Natural killer cell (primary cell): ENCODE measurements at regions not wholly inside any gene's neighbourhood (a gene's known extent, or its start where the extent isn't known, plus 50 kb on each side); places are given as distances from the start of the nearest gene placed in this dataset.

ENCODE experiments used
- ATAC-seq, 3 donors: fragments of 150-1000 bp in 2 of 3; fragments of 200-7000 bp in 1 of 3; cut with Tn5 transposase; 1 replicate in 1 of 3; 2 replicates in 2 of 3; pipeline ENCODE4 v1.10.0; 2021; ENCODE audit warnings: mild to moderate bottlenecking in 2 of 3, moderate library complexity in 2 of 3
- DNase-seq, 2 donors: peaks; one replicate each; pipeline versions ENCODE4 v3.0.0 to v3.0.0-alpha.2; 2013 to 2021; ENCODE audit warnings: mixed read lengths in 1 of 2
- H3K27ac ChIP-seq: one replicate; pipeline ENCODE4 v1.5.1; 2013; ENCODE audit warnings: mild to moderate bottlenecking, low read length
- H3K27me3 ChIP-seq: one replicate; pipeline ENCODE4 v1.6.1; 2013; ENCODE audit warnings: low read length; ENCODE audit not compliant: control insufficient read depth, insufficient read depth
- H3K36me3 ChIP-seq: one replicate; pipeline ENCODE4 v1.6.1; 2013; ENCODE audit warnings: low read length; ENCODE audit not compliant: control insufficient read depth, insufficient read depth
- H3K4me1 ChIP-seq: one replicate; pipeline ENCODE4 v1.6.1; 2013; ENCODE audit warnings: low read length; ENCODE audit not compliant: control insufficient read depth, insufficient read depth
- H3K4me3 ChIP-seq: one replicate; pipeline ENCODE4 v1.5.1; 2013; ENCODE audit warnings: low read length
- H3K9me3 ChIP-seq: one replicate; pipeline ENCODE4 v1.6.1; 2013; ENCODE audit warnings: low read length; ENCODE audit not compliant: control insufficient read depth, insufficient read depth
- H3K27ac Mint-ChIP-seq, 2 donors: one replicate each; pipeline ENCODE4 v1.8.0; 2022; ENCODE audit warnings: mild to moderate bottlenecking in 2 of 2, mixed read lengths in 2 of 2, moderate library complexity in 1 of 2
- H3K27me3 Mint-ChIP-seq, 2 donors: one replicate each; pipeline ENCODE4 v1.8.0; 2022; ENCODE audit warnings: low read depth in 2 of 2, mixed read lengths in 2 of 2
- H3K36me3 Mint-ChIP-seq: one replicate; pipeline ENCODE4 v1.8.0; 2022; ENCODE audit warnings: mixed read lengths
- H3K4me1 Mint-ChIP-seq, 2 donors: one replicate each; pipeline ENCODE4 v1.8.0; 2022; ENCODE audit warnings: mixed read lengths in 2 of 2
- H3K4me3 Mint-ChIP-seq: one replicate; pipeline ENCODE4 v1.8.0; 2022; ENCODE audit warnings: mild to moderate bottlenecking, moderate library complexity, mixed read lengths
- H3K9me3 Mint-ChIP-seq, 2 donors: one replicate each; pipeline ENCODE4 v1.8.0; 2022; ENCODE audit warnings: mixed read lengths in 2 of 2
- whole genome bisulfite sequencing: methylation state at CpG from one replicate; pipeline ENCODE4 v1.1.7; 2013; ENCODE audit warnings: missing lambda C conversion rate; ENCODE audit not compliant: insufficient coverage; 5-methylcytosine and 5-hydroxymethylcytosine counted together
- intact Hi-C: fragments of 100-400 bp; cut with micrococcal nuclease; formaldehyde crosslinking; loops from one replicate; pipeline ENCODE4 v1.14.2; 2022
- TF ChIP-seq, protein P1 (sequence below): fragments of 200-600 bp; IDR thresholded peaks from one replicate; pipeline ENCODE4 v1.8.0; 2022; ENCODE audit warnings: antibody characterized with exemption

DNA sequence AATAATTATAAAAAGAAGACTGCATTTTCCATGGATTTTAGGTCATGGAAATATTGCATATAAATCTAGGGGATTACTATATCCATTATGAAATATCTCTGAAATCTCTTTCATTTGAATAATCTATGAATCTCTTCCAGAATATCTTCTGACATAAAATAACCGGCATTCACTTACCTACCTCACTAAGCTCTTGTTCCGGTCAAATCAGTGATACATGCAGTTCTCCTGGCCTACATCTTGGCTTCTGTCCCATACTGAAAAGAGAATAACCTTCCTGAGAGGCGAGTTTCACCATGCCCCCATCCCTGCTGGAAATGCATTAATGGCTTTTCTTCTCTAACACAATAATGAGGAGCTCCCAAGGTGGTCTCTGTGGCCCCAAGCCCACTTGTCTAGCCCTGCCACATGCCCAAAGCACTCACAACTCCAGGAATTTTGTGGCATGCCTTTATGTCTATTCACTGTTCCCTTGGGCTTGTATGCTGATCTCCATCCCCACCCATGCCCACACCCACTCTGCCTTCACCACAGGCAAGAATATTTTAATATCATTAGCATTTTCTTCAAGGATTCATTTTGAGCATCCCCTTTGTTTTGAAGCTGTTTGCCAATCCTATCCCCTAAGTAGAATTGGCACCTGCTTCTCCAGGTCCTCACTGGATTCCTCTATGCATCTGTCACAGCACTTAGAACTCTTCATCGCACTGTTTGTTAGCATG is 401.6 kb downstream of the COG6 start:
- Histone ChIP-seq H3K4me3 (no peak overlapping the region), H3K27ac (no peak overlapping the region), H3K9me3 (no peaks in the 10 kb centered on the region), H3K27me3 (no peaks in the 10 kb centered on the region), H3K36me3 (no peaks in the 10 kb centered on the region), H3K4me1 (no peaks in the 10 kb centered on the region)
- TF ChIP-seq, protein P1, sequence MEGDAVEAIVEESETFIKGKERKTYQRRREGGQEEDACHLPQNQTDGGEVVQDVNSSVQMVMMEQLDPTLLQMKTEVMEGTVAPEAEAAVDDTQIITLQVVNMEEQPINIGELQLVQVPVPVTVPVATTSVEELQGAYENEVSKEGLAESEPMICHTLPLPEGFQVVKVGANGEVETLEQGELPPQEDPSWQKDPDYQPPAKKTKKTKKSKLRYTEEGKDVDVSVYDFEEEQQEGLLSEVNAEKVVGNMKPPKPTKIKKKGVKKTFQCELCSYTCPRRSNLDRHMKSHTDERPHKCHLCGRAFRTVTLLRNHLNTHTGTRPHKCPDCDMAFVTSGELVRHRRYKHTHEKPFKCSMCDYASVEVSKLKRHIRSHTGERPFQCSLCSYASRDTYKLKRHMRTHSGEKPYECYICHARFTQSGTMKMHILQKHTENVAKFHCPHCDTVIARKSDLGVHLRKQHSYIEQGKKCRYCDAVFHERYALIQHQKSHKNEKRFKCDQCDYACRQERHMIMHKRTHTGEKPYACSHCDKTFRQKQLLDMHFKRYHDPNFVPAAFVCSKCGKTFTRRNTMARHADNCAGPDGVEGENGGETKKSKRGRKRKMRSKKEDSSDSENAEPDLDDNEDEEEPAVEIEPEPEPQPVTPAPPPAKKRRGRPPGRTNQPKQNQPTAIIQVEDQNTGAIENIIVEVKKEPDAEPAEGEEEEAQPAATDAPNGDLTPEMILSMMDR, result no peak
- no peaks in the 10 kb centered on the region for H3K36me3 Mint-ChIP-seq
- H3K27me3 Mint-ChIP-seq, result peaks cover 7 to 9% of the 10 kb centered on the region in 2 donors
- DNase-seq (no peak), ATAC-seq (no peak)
- intact Hi-C loops, result no loop called here
- H3K27ac Mint-ChIP-seq, result no peak overlapping the region
- 93% methylated on average over 4 of the region's 4 CpGs for WGBS
- H3K4me3 Mint-ChIP-seq, result no peak overlapping the region
- H3K9me3 Mint-ChIP-seq, result no peaks in the 10 kb centered on the region
- H3K4me1 Mint-ChIP-seq, result no peaks in the 10 kb centered on the region

DNA sequence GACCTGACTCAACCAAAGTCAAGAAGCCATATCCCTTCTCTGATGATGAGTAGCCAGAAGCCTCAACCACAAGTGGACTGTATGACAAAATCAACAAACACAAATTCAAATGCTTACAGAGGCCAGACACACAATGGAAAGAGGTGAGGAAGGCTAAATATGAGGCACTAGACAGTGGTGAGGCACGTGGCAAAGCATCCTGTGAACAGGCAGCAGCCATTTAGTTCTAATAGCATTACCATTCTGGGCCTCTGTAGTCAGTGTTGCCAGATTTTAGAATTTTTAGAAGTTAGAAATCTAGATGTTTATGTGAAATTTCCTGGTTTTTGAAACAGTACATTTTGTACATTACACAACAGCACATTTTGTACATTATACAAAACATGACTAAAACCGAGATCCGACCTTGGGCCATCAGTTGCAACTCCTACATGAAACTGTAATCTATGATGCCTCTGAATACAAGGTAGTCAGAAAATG is 403.3 kb downstream of the COG6 start:
- Mint-ChIP-seq H3K4me3 (no peak overlapping the region), H3K9me3 (no peaks in the 10 kb centered on the region), H3K36me3 (no peaks in the 10 kb centered on the region), H3K4me1 (no peaks in the 10 kb centered on the region), H3K27me3 (peaks cover 7 to 9% of the 10 kb centered on the region in 2 donors), H3K27ac (no peak overlapping the region)
- no peak for ATAC-seq
- 71% methylated on average over 1 of the region's 3 CpGs for WGBS
- H3K4me3 ChIP-seq, result no peak overlapping the region
- intact Hi-C loops, result no loop called here
- H3K9me3 ChIP-seq, result no peaks in the 10 kb centered on the region
- H3K27ac ChIP-seq, result no peak overlapping the region
- no peaks in the 10 kb centered on the region for H3K4me1 ChIP-seq
- H3K27me3 ChIP-seq, result no peaks in the 10 kb centered on the region
- TF ChIP-seq, protein P1, result no peak
- no peaks in the 10 kb centered on the region for H3K36me3 ChIP-seq
- DNase-seq, result no peak

GRCh38 chr13:40059540-40060232 is 404.2 kb downstream of the COG6 start:
- Mint-ChIP-seq H3K4me1 (no peaks in the 10 kb centered on the region), H3K4me3 (no peak overlapping the region), H3K36me3 (no peaks in the 10 kb centered on the region), H3K27ac (no peak overlapping the region), H3K27me3 (peaks cover 7 to 9% of the 10 kb centered on the region in 2 donors), H3K9me3 (no peaks in the 10 kb centered on the region)
- Histone ChIP-seq H3K27ac (no peak overlapping the region), H3K4me1 (no peaks in the 10 kb centered on the region), H3K27me3 (no peaks in the 10 kb centered on the region), H3K36me3 (no peaks in the 10 kb centered on the region), H3K9me3 (no peaks in the 10 kb centered on the region), H3K4me3 (no peak overlapping the region)
- TF ChIP-seq, protein P1, result no peak
- WGBS, result 84% methylated on average over 4 of the region's 8 CpGs
- intact Hi-C loops, result no loop called here
- no peak for DNase-seq
- no peak for ATAC-seq
